DMS114 treated with DMSO at 0.1 percent for 48 hours (cell line): ENCODE measurements at regions not wholly inside any gene's neighbourhood (a gene's known extent, or its start where the extent isn't known, plus 50 kb on each side); places are given as distances from the start of the nearest gene placed in this dataset.
"Not testable (repeated sequence)": the region's sequence is repeated elsewhere in the genome, so short reads cannot be mapped to it uniquely, and the experiment has no call there.

Experiments
- DNase-seq: peaks from one replicate; lab custom pipeline; 2025; ENCODE audit not compliant: unreplicated experiment; lab: John Stamatoyannopoulos, UW

DNA sequence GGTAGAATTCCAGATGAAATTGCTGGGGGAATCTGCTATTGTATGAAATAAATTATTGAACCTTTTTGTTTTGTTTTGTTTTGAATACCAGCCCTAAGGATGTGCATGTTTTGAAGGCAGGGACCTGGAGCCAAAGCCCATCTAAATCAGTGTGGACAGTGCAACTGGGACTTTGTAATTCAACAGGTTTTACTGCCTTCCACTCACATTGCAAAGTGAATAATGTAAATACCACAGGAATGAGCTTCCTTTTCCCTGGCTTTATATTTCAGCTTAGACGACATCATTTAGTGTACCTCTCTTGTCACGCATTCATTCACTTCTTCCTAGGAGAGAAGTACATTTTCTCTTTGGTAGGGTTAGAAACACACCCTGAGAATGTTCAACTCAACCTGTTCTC is 795.0 kb downstream of the CENPC start:
- DNase-seq, result no peak

GRCh38 chr4:66746918-66747317 is 798.4 kb downstream of the CENPC start:
- not testable (repeated sequence) for DNase-seq

DNA sequence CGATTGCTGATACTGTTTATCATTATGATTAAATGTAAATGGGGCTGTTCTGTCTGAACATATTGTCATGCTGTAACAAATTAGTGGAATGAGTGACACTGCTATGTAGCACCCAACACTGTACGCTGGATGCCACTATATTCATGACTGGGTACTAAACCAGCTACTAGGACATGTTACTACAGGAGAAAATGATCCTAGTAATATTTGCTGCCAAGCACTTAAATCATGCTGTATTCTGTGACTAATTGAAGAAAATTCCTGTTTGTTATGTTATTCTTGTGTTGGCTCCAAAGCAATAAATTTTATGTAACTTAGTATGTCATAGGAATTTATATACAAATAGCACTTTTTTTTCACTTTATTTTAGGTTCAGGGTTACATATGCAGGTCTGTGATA is 804.2 kb downstream of the CENPC start:
- no peak for DNase-seq

DNA sequence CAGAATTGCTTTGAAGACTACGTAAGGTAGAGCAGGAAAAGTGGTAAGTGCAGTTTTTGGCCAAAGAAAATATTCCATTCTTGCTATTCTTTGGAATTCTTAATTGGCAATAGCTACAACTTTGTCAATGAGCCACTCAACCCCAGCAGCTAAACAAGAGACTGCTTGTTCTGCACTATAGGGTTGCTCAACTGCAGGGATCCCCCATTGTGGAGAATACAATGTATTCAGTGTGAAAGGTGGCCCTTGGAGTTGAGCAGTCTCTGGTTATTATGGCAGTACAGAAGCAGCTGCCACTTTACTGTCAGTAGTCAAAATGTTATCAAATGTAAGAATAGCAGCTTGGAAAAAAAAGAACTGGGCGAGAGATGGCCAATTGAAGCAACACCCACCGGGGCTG is 808.7 kb downstream of the CENPC start:
- DNase-seq, result no peak

GRCh38 chr4:66728280-66728679 is 817.0 kb downstream of the CENPC start:
- DNase-seq, result no peak

- not testable (repeated sequence) for DNase-seq
Observed at GRCh38 chr4:66712301-66712921, 832.9 kb downstream of the CENPC start.

- no peak for DNase-seq
Observed at GRCh38 chr4:66704243-66704642, 841.1 kb downstream of the CENPC start.

DNA sequence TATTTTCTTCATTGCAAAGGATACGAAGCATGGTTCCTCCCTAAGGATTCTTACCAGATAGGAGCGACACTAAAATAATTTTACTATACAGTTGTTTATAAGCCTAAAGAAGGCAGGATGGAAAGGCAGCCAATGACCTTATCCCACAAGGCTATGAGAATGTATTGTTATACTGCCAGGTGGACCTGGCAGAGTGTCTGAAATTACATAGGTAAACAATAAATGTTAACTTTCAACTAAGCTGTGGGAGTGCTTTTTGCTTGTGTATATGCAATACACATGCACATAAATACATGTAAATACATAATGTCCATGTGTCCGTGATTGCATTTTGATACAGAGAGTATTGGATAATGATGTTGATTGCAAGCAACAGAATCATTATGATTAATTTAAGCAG is 850.6 kb downstream of the CENPC start:
- DNase-seq, result no peak

GRCh38 chr4:66693694-66694093 is 851.6 kb downstream of the CENPC start:
- no peak for DNase-seq

DNA sequence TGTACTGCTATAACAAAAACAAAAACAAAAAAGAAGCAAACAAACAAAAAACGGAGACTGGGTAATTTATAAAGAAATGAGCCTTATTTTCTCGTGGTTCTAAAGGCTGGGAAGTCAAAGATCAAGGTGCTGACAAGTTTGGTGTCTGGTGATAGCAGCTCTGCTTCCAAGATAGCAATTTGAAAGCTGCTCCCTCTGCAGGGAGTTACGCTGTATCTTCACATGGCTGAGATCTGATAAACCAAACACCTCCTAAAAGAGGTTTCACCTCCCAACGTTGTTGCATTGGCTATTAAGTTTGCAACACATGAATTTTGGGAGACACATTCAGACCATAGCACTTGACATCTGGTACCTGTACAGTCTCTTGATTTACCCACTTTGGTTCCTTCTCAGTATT is 854.2 kb downstream of the CENPC start:
- DNase-seq, result no peak

- DNase-seq, result peak; percentile 13
Observed at GRCh38 chr4:66688674-66689073, 856.6 kb downstream of the CENPC start.

- DNase-seq, result no peak
Observed at GRCh38 chr4:66687459-66687858, 857.8 kb downstream of the CENPC start.

- no peak for DNase-seq
Observed at GRCh38 chr4:66681962-66682361, 863.3 kb downstream of the CENPC start.

DNA sequence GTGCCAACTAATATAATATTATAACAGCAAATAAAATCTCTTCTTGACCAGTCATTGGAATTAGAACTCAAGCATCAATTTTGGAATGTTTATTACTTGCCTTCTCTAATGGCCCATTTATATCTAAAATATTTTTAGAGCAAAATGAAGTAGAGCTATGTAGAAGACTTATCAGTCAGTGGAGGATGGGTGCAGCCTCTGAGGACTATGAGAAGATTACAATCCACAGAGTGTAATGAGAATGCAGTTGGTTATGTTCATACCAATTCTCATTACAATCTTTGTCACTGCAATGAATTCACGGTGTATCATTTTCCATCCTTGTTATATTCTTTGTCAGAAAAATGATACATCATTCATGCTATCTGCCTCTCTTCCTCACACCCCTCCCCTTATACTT is 878.1 kb downstream of the CENPC start:
- DNase-seq, result no peak

GRCh38 chr4:66662620-66663019 is 882.7 kb downstream of the CENPC start:
- DNase-seq, result no peak

DNA sequence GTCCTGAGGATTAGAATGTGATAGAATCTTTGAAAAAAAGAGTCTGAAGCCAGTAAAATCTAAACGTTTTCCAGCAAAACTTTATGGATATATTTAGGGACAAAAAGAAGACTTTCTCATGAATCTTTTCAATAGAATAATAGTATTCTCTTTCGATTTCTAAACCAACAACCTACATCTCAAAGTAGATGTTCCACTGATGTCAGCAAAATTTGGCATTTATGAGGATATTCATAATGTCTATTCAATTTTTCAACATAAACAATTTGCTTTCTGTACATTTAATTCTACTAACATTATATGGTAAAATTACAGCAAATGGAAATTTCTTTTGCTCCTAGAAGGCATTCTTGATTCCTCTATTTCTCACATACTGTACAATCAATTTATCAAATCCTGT is 886.5 kb downstream of the CENPC start:
- no peak for DNase-seq

GRCh38 chr4:66655505-66655904 is 889.8 kb downstream of the CENPC start:
- no peak for DNase-seq

GRCh38 chr4:66653937-66654336 is 891.4 kb downstream of the CENPC start:
- no peak for DNase-seq

GRCh38 chr4:66649236-66649635 is 896.1 kb downstream of the CENPC start:
- DNase-seq, result no peak

DNA sequence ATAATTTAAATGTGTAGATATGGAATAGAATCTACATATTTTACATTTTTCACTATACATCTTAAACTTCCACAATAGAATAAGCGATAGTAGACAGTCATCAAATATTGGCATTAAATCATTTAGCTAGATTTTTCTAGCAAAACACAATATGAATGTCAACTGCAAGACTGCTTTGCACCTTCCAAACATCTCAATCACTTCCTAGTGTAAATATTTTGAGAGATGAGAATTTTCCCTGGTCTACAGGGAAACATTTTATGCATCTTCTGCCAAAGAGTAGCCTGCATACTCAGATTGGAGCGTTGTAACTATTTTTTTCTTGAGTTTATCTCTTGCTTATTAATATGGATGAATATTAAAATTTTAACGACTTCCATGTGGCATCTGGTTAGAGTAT is 897.4 kb downstream of the CENPC start:
- DNase-seq, result no peak

GRCh38 chr4:66647476-66647875 is 897.8 kb downstream of the CENPC start:
- no peak for DNase-seq

GRCh38 chr4:66640233-66640990 is 904.9 kb downstream of the CENPC start:
- DNase-seq, result no peak

DNA sequence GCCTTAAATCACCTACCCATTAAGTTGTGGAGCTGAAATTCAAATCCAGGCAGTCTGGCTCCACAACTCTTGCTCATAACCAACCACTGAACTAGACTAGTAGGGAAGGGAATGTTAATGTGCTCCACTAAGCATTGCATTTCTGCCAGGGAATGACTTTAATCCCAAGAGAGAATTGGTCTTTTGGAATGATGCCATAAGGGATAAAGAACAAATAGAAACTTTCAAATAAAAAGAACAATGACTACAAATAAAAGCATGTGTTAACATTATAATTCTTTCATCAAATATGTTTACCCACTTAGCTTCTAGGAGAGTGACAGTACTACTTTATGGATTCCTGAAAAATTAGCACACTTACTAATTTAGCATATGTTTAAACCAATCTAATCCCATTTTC is 905.9 kb downstream of the CENPC start:
- DNase-seq, result no peak
